HL-60 (cell line): ENCODE measurements at regions not wholly inside any gene's neighbourhood (a gene's known extent, or its start where the extent isn't known, plus 50 kb on each side); places are given as distances from the start of the nearest gene placed in this dataset.

Experiments used
- GABPA ChIP-seq: IDR thresholded peaks from 2 replicates; pipeline ENCODE4 v1.6.1; 2012; ENCODE audit warnings: low read depth
- SPI1 ChIP-seq: IDR thresholded peaks from 2 replicates; pipeline ENCODE4 v1.6.1; 2012; ENCODE audit warnings: low read depth, mild to moderate bottlenecking, borderline replicate concordance
- TF ChIP-seq, protein P1 (sequence below): IDR thresholded peaks from one replicate; pipeline ENCODE4 v1.5.1; 2011; ENCODE audit warnings: low read length, control low read depth, inconsistent platforms; ENCODE audit not compliant: insufficient read depth

DNA sequence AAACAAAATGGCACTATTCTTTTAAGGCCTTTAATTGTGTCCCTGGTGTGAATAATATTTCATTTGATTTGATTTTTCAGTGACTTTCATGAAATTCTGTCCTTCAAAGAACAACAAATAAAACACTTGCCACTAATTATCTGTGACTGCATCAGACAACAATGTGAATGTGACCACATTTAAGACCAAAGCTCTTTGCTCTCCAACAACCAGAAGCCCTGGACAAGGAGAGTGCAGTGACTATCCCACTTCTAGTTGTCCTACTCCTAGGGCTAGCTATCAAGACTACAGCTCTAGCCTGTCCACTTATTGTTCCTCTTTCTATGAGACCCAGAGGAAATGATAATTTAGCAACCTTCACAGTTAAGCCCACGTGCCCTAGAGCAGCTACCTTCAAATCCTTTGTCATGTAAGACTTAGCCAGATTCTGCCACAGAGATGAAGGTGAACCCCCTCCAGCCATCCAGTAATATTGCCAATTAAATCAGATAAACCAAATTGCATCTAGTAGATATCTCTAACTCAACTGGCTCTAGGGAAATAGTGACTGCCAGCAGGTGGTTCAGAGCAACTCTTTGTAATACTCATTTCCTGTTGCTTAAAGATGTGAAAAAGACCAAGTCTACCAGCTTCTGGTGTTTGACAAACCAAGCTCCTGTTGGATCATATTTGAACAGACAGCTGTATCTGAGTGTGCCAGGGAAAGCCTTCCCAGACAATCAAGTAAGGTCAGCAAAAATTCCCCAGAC is 142.6 kb upstream of the BLID start:
- TF ChIP-seq, protein P1, sequence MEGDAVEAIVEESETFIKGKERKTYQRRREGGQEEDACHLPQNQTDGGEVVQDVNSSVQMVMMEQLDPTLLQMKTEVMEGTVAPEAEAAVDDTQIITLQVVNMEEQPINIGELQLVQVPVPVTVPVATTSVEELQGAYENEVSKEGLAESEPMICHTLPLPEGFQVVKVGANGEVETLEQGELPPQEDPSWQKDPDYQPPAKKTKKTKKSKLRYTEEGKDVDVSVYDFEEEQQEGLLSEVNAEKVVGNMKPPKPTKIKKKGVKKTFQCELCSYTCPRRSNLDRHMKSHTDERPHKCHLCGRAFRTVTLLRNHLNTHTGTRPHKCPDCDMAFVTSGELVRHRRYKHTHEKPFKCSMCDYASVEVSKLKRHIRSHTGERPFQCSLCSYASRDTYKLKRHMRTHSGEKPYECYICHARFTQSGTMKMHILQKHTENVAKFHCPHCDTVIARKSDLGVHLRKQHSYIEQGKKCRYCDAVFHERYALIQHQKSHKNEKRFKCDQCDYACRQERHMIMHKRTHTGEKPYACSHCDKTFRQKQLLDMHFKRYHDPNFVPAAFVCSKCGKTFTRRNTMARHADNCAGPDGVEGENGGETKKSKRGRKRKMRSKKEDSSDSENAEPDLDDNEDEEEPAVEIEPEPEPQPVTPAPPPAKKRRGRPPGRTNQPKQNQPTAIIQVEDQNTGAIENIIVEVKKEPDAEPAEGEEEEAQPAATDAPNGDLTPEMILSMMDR: no peak
- TF ChIP-seq SPI1 (peak; percentile 30; the same call in 1 of the 2 replicates), GABPA (no peak)
